ENCODE measurements at regions not wholly inside any gene's neighbourhood (a gene's known extent, or its start where the extent isn't known, plus 50 kb on each side); places are given as distances from the start of the nearest gene placed in this dataset.

DNA sequence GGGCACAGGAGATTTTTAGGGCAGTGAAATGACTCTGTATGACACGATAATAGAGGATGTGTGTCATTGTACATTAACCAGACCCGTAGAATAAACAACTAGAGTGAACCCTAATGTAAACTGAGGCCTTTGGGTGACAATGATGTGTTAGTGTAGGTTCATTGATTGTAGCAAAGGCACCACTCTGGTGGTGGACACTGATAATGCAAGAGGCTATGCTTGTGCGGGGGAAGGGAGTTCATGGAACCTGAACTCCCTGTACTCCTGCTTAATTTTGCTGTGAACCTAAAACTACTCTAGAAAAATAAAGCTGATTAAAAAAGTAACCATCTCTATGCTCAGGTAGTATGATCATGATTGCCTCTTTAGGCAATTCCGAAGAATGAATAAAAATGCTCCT is 96.3 kb upstream of the VIPR2 start:
- Histone ChIP-seq H3K27ac (ENCODE audit: extremely low read length, insufficient read depth, low read length) (no peak overlapping the region), H3K4me1 (ENCODE audit: insufficient read depth, low read length) (no peaks in the 10 kb centered on the region), H3K27me3 (ENCODE audit: control insufficient read depth in 1 of 2, insufficient read depth in 2 of 2, low read length in 2 of 2) (peaks cover 0 to 12% of the 10 kb centered on the region in 2 experiments; a peak in 2 of 5 replicates), H3K4me3 (replicated peaks in 1 of 3; ENCODE audit: insufficient read depth in 1 of 3, low read depth in 2 of 3, low read length in 3 of 3) (no peak overlapping the region), H3K9ac (ENCODE audit: insufficient read depth, low read depth, low read length) (no peak overlapping the region), H3K9me3 (ENCODE audit: low read length) (no peaks in the 10 kb centered on the region), H2AFZ (ENCODE audit: low read length) (no peak overlapping the region), H3K4me2 (ENCODE audit: low read depth, low read length) (no peak overlapping the region), H4K20me1 (ENCODE audit: insufficient read depth, low read length) (no peaks in the 10 kb centered on the region), H3K36me3 (replicated peaks in 1 of 2; ENCODE audit: control insufficient read depth in 1 of 2, insufficient read depth in 2 of 2, low read length in 2 of 2) (no peaks in the 10 kb centered on the region), H3K79me2 (ENCODE audit: insufficient read depth, low read length) (no peaks in the 10 kb centered on the region)
- no peak for ATAC-seq
- DNase-seq (ENCODE audit: low spot score), result no peak
- no TSS peak for BruUV-seq (replicated peaks)
- ChIA-PET CTCF (ENCODE audit: low intra/inter-chr PET ratio, low total read pairs) (no interaction called here), POLR2A (no interaction called here)
- in situ Hi-C loops (cut with HindIII; ENCODE audit: extremely low pct_ligation_motif_present, low pct_unique_long_range_greater_than_20kb) (no loop called here), intact Hi-C loops (cut with micrococcal nuclease; ENCODE audit: unreplicated experiment) (no loop called here)
- TF ChIP-seq MLX (CRISPR knock-in tag; IDR thresholded peaks at IDR 0.05) (no peak), MYC (CRISPR knock-in tag; IDR thresholded peaks at IDR 0.05; ENCODE audit: borderline replicate concordance) (no peak), TBX2 (CRISPR knock-in tag; IDR thresholded peaks at IDR 0.05; ENCODE audit: borderline replicate concordance) (no peak), ARID2 (CRISPR knock-in tag; IDR thresholded peaks at IDR 0.05; ENCODE audit: borderline replicate concordance) (no peak), NR2F2 (IDR thresholded peaks at IDR 0.05; ENCODE audit: borderline replicate concordance, low read depth) (no peak), MEIS2 (CRISPR knock-in tag; IDR thresholded peaks at IDR 0.05) (no peak)
- WGBS (ENCODE audit: low lambda C conversion rate), result 17% methylated on average over 4 of the region's 4 CpGs
- no peak for FAIRE-seq

- in situ Hi-C loops (cut with HindIII; ENCODE audit: extremely low pct_ligation_motif_present, low pct_unique_long_range_greater_than_20kb), result no loop called here
- no peak overlapping the region for H3K27ac ChIP-seq (ENCODE audit: extremely low read length, insufficient read depth, low read length)
- ATAC-seq (no peak), DNase-seq (ENCODE audit: low spot score) (no peak), FAIRE-seq (no peak)
- POLR2A ChIA-PET, result no interaction called here
- H3K4me1 ChIP-seq (ENCODE audit: insufficient read depth, low read length), result no peaks in the 10 kb centered on the region
- peaks cover 0 to 19% of the 10 kb centered on the region in 2 experiments; a peak in 2 of 5 replicates for H3K27me3 ChIP-seq (ENCODE audit: control insufficient read depth in 1 of 2, insufficient read depth in 2 of 2, low read length in 2 of 2)
- H3K9ac ChIP-seq (ENCODE audit: insufficient read depth, low read depth, low read length), result no peak overlapping the region
- no peaks in the 10 kb centered on the region for H3K79me2 ChIP-seq (ENCODE audit: insufficient read depth, low read length)
- H3K9me3 ChIP-seq (ENCODE audit: low read length), result no peaks in the 10 kb centered on the region
- H3K36me3 ChIP-seq (replicated peaks in 1 of 2; ENCODE audit: control insufficient read depth in 1 of 2, insufficient read depth in 2 of 2, low read length in 2 of 2), result no peaks in the 10 kb centered on the region
- CTCF ChIA-PET (ENCODE audit: low intra/inter-chr PET ratio, low total read pairs), result no interaction called here
- BruUV-seq (replicated peaks), result no TSS peak
- intact Hi-C loops (cut with micrococcal nuclease; ENCODE audit: unreplicated experiment), result no loop called here
- H4K20me1 ChIP-seq (ENCODE audit: insufficient read depth, low read length), result no peaks in the 10 kb centered on the region
- H2AFZ ChIP-seq (ENCODE audit: low read length), result no peak overlapping the region
- H3K4me2 ChIP-seq (ENCODE audit: low read depth, low read length), result no peak overlapping the region
- H3K4me3 ChIP-seq (replicated peaks in 1 of 3; ENCODE audit: insufficient read depth in 1 of 3, low read depth in 2 of 3, low read length in 3 of 3), result no peak overlapping the region
- TF ChIP-seq ATF1 (CRISPR knock-in tag; IDR thresholded peaks at IDR 0.05), result no peak
- TF ChIP-seq TFE3 (CRISPR knock-in tag; IDR thresholded peaks at IDR 0.05), result no peak
- no peak for TF ChIP-seq THRA (CRISPR knock-in tag; IDR thresholded peaks at IDR 0.05; ENCODE audit: borderline replicate concordance)
- no peak for TF ChIP-seq ZNF776 (CRISPR knock-in tag; IDR thresholded peaks at IDR 0.05)
- no peak for TF ChIP-seq ELF1 (CRISPR knock-in tag; IDR thresholded peaks at IDR 0.05)
- TF ChIP-seq ZNF30 (CRISPR knock-in tag; IDR thresholded peaks at IDR 0.05), result no peak
- TF ChIP-seq ZFP36 (IDR thresholded peaks at IDR 0.05; ENCODE audit: borderline replicate concordance, low read depth, low read length, partially characterized antibody), result no peak
Measured at GRCh38 chr7:159239028-159239427, 94.4 kb upstream of the VIPR2 start.
